BE2C (cell line): ENCODE measurements at regions not wholly inside any gene's neighbourhood (a gene's known extent, or its start where the extent isn't known, plus 50 kb on each side); places are given as distances from the start of the nearest gene placed in this dataset.

ENCODE experiments used
- DNase-seq: peaks from one replicate; pipeline ENCODE4 v3.0.0-alpha.2; 2020
- H3K27me3 ChIP-seq: fragments of 250-450 bp; sonication (Bioruptor Pico); 2 replicates; pipeline ENCODE4 v1.5.1; 2020; ENCODE audit warnings: mild to moderate bottlenecking
- H3K36me3 ChIP-seq: fragments of 250-450 bp; sonication (Bioruptor Pico); 2 replicates; pipeline ENCODE4 v1.5.1; 2020; ENCODE audit warnings: mild to moderate bottlenecking
- H3K4me1 ChIP-seq: fragments of 250-450 bp; sonication (Bioruptor Pico); 2 replicates; pipeline ENCODE4 v1.5.1; 2020
- H3K4me3 ChIP-seq: 2 replicates; pipeline ENCODE4 v1.5.1; 2011; ENCODE audit warnings: low read depth, low read length
- H3K9me3 ChIP-seq: fragments of 250-450 bp; sonication (Bioruptor Pico); 2 replicates; pipeline ENCODE4 v1.5.1; 2020
- TF ChIP-seq, protein P1 (sequence below): IDR thresholded peaks from 2 replicates; pipeline ENCODE4 v1.5.1; 2012; ENCODE audit warnings: mild to moderate bottlenecking, low read depth, low read length

DNA sequence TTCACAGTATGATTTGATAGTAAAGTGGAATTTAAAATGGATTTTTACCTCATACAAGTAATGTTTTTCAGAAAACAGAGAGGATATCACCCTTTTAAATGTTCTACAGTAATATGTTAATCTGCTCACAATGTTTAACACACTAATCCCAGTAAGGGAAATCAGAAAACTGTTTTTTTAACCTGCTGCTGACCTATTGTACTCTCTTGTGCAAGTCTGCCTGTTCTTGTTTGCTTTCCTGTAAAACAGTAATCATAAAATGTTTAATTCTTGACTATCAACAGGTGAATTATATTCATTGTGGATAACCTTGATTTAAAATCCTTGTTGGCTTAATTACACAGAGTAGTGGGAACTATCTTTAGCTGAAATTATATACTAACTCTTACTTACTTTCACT lies 126.4 kb downstream of the GNAT3 start:
- TF ChIP-seq, protein P1, sequence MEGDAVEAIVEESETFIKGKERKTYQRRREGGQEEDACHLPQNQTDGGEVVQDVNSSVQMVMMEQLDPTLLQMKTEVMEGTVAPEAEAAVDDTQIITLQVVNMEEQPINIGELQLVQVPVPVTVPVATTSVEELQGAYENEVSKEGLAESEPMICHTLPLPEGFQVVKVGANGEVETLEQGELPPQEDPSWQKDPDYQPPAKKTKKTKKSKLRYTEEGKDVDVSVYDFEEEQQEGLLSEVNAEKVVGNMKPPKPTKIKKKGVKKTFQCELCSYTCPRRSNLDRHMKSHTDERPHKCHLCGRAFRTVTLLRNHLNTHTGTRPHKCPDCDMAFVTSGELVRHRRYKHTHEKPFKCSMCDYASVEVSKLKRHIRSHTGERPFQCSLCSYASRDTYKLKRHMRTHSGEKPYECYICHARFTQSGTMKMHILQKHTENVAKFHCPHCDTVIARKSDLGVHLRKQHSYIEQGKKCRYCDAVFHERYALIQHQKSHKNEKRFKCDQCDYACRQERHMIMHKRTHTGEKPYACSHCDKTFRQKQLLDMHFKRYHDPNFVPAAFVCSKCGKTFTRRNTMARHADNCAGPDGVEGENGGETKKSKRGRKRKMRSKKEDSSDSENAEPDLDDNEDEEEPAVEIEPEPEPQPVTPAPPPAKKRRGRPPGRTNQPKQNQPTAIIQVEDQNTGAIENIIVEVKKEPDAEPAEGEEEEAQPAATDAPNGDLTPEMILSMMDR: no peak

DNA sequence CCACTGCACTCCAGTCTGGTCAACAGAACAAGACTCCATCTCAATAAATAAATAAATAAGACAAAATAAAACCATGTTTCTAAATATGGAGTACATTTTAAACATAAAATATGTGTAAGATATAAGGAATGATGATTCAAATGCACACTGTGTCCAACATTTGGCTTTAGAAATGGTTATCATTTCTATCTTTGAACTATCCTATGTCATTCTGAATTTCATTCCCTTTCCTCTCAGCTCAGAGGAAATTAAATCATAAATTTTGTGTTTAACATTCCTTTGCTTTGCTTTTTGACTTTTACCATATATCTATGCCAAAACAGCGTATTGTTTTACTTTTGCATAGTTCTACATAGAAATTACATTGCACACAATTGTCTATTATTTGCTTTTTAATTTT lies 130.9 kb downstream of the GNAT3 start:
- no peaks in the 10 kb centered on the region for H3K9me3 ChIP-seq
- H3K36me3 ChIP-seq: no peaks in the 10 kb centered on the region
- TF ChIP-seq, protein P1: no peak
- no peaks in the 10 kb centered on the region for H3K27me3 ChIP-seq
- H3K4me1 ChIP-seq: no peaks in the 10 kb centered on the region
- DNase-seq: no peak
- H3K4me3 ChIP-seq: no peak overlapping the region

More for the DNA sequence above, 126.4 kb downstream of the GNAT3 start:
- no peak for DNase-seq
- Histone ChIP-seq H3K36me3 (no peaks in the 10 kb centered on the region), H3K9me3 (no peaks in the 10 kb centered on the region), H3K4me3 (no peak overlapping the region), H3K4me1 (peaks cover 17% of the 10 kb centered on the region), H3K27me3 (no peaks in the 10 kb centered on the region)

DNA sequence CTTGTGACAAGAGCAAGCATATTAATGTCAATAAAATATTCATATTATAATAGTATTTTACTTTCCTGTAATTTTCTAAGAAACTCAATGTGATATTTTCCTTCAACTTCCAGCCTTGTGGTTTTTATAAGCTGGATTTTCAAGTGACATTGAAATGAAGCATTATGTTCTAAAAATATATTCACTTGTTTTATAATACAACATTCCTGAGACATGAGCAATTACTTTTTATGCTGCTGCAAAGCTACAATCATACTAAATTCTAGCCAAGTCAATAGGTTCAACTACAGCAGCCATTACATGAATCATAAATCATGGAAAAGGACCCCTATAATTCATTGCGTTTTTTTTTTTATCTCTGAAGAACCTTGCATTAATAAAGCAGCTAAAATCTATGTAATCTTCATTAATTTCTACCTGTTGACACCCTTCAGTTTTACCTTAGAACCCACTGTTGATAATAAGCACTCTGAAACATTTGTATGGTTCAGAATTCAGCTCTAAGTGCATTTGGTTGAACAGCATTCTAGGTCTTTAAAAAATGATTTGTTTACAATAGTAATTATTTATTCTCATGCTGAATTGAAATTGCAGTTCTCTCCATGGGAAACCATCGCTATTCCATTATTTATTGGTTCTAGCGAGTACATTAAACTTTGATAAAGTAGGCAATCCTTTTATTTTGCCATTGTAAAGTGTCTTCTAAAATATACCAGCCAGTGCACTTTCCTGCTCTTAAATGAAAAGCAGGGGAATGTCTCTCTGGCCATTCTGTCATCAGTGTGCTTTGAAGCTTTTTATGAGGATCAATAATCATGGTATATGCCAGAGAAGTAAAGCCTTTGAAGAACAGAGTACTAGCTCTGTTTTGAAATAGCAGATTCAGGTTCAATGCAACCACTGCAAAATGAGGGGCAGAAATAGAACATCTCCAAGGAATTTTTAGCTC lies 132.6 kb downstream of the GNAT3 start:
- no peaks in the 10 kb centered on the region for H3K27me3 ChIP-seq
- H3K36me3 ChIP-seq: no peaks in the 10 kb centered on the region
- H3K4me3 ChIP-seq: no peak overlapping the region
- H3K4me1 ChIP-seq: no peaks in the 10 kb centered on the region
- no peaks in the 10 kb centered on the region for H3K9me3 ChIP-seq
- no peak for DNase-seq
- TF ChIP-seq, protein P1: no peak

DNA sequence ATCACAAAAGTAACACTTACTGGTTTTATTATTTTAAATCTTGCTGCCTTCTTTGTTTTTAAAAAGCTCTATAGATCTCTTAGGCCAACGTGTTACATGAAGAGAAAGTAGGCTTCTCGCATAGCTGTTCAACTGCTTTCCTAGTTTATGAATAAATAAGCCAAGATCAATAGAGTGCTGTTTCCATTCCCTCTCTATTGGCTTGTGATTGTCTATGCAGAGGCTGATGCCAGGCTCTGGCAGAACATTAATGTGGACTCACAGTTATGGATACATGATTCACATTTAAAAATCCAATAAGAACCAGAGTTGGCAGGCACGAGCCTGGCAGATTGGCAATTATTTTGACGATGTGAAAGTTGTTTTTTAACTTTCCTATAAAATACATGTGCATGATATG lies 137.5 kb downstream of the GNAT3 start:
- H3K9me3 ChIP-seq: no peaks in the 10 kb centered on the region
- no peaks in the 10 kb centered on the region for H3K4me1 ChIP-seq
- DNase-seq: no peak
- H3K4me3 ChIP-seq: no peak overlapping the region
- no peaks in the 10 kb centered on the region for H3K27me3 ChIP-seq
- H3K36me3 ChIP-seq: no peaks in the 10 kb centered on the region
- TF ChIP-seq, protein P1: no peak

DNA sequence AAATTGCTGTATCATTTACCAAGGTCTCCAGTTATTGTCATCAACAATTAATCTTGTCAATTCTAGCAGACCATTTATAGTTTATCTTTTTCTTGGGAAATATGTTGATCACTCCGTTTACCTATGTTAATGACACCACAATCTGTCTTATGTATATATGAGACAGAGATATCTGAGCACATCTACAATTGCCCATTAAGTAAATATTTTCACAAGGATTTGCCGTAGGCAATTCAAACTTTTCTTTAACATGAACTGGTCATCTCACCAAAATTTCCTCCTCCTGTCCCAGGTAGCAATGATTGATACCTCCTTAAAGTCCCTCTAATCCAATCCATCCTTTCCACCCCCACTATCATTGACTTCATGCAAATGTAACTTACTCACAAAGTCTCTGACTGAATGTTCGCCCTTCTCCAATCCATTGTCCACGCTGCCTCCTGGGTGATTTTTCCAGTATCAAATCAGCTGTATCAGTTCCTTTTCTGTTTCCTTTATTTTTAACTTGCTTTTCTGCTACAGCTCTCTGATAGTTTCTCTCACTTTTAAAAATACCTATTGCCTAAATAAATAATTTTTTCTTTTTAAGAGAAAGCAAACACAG lies 138.3 kb downstream of the GNAT3 start:
- H3K9me3 ChIP-seq: no peaks in the 10 kb centered on the region
- TF ChIP-seq, protein P1: no peak
- H3K36me3 ChIP-seq: no peaks in the 10 kb centered on the region
- H3K27me3 ChIP-seq: no peaks in the 10 kb centered on the region
- no peak for DNase-seq
- no peaks in the 10 kb centered on the region for H3K4me1 ChIP-seq
- H3K4me3 ChIP-seq: no peak overlapping the region

DNA sequence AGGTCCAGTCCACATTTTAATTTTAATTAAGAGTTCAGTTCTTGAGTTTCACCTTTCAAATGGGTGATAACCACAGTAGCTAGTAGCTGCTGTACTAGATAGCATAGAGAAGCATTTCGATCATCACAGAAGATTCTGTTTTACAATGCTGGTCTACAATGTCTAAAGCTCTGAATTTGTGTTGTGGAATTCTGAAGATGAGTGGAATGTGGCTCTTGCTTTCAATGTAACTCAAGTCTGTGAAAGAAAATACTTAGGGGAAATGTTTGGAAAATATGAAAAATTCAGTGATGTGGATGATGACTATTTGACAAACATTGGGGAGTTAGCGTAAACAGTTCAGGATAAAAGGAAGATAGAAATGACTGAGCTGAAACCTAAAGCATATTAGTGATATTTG lies 139.4 kb downstream of the GNAT3 start:
- Histone ChIP-seq H3K27me3 (no peaks in the 10 kb centered on the region), H3K36me3 (no peaks in the 10 kb centered on the region), H3K4me3 (no peak overlapping the region), H3K4me1 (no peaks in the 10 kb centered on the region), H3K9me3 (no peaks in the 10 kb centered on the region)
- no peak for DNase-seq
- TF ChIP-seq, protein P1: no peak
